Cardiac septum (tissue), 1 donor: ENCODE measurements at regions not wholly inside any gene's neighbourhood (a gene's known extent, or its start where the extent isn't known, plus 50 kb on each side); places are given as distances from the start of the nearest gene placed in this dataset.
"Not testable (repeated sequence)": the region's sequence is repeated elsewhere in the genome, so short reads cannot be mapped to it uniquely, and the experiment has no call there.

Experiments used
- DNase-seq: peaks from one replicate; pipeline ENCODE4 v3.0.0-alpha.2; 2020; ENCODE audit warnings: low spot score
- intact Hi-C: fragments of 100-400 bp; cut with DNase I; formaldehyde crosslinking; loops from one replicate; pipeline ENCODE4 v1.14.0; 2022
- donor health status: DM: no; HTN: no; CAD: no.

DNA sequence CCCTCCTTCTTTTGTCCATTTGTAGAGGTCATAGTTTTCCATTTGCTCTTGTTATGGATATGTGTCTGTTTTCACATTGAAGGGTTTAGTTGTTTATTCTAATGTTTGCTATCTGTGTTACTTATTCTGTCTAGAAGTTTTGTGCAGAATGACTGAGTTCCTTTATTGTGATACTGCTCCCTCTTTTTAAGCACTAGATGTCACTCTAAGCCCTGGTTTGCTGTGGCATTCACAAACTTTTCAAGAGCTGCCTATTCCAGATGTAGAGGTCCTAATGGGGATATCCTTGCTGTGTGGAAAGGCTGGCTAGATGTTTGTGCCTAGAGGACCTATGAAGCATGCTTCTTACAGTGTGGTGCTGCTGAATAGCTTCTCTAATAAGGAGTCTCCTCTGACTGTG lies 338.6 kb downstream of the SPIN4 start:
- DNase-seq: no peak

GRCh38 chrX:63000196-63000595 lies 350.9 kb downstream of the SPIN4 start:
- intact Hi-C loops, DNase-seq: not testable (repeated sequence)

More for the DNA sequence above, 338.6 kb downstream of the SPIN4 start:
- intact Hi-C loops: no loop called here
